GM11168 (cell line): ENCODE measurements at regions not wholly inside any gene's neighbourhood (a gene's known extent, or its start where the extent isn't known, plus 50 kb on each side); places are given as distances from the start of the nearest gene placed in this dataset.

ENCODE experiments used
- in situ Hi-C: fragments of 300-500 bp; cut with MboI; formaldehyde crosslinking; loops from one replicate; pipeline ENCODE4 v1.12.0; 2022; ENCODE audit warnings: low sequenced_read_pairs; ENCODE audit not compliant: unreplicated experiment

DNA sequence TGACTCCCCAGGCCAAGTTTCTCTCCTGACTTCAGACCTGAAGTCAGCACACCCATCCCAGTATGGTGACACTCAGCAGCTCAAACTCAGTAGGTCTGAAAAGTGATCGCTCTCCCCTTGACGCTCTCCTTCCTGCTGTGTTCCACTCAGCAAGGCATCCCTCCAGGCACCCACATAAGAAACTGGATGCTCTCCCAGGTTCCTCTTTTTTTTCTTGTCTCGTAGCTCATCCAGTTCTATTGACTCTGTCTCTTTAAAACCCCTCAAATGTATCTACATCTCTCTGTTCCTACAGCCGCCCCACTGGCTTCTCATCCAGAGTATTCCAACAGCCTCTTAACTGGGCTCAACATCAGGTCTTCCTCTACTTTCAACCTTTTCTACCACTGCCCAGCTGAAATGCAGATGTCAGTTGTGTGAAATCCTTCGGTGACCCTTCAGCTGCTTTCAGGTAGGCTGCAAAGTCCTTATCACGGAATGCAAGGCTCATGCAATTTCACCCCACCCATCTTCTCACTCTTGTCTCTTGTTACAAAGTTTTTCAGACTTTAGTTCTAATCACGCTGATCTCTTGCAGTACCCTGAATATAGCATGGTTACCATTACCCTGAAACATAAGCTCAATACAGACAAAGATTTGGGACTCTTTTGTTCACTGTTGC, 286.2 kb upstream of the POU3F1 start:
- in situ Hi-C loops = no loop called here

DNA sequence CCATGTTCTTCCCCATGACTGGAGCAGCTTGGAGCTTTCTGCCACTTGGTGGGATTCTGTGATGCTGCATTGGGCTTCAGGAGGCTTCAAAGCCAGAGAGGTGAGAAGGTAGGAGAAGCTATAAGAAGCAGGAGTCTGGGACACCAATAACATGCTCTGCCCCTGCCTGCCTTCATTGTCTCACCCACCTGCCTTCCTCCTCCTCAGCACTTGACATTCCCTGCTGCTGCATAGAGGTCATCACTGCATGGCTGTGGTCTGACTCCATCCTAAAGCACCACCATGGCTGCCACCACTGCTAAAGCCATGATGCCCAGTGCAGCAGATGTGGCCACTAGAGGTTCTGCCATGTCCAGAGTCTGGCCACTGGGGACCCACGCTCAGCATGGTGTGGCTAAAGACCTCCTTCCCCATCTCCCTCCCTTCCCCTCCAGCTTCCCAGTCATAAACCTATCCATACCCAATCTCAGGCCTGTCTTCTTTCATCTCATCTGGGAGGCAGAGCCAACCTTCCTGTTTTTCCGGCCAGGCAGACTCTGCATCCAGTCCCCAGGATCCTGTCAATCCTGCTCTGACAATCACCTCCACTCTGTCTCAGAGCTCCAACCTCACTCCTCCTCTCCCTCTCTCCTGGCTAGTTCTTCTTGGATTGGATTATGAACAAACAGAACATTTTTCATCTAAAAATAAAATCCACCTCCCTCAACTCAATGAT, 285.1 kb upstream of the POU3F1 start:
- in situ Hi-C loops = no loop called here

DNA sequence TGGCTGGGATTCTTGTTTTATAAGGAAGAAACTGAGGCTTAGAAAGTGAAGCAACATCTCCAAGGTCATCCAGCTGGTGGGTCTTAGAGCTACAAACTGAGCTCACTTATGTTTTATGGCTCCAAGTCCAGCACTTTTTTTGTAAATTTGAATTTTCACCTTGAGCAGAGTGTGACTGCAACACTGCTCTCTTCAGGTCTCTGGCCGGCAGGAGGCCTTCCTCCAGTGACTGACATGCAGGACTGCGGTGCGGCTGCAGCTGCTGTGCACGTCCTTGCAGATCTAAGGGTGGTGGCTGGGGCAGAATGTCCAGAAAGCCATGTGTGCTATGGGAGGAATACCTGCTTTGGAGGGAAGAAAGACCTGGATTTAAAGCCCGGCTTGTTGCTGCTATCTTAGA, 284.2 kb upstream of the POU3F1 start:
- in situ Hi-C loops = no loop called here

DNA sequence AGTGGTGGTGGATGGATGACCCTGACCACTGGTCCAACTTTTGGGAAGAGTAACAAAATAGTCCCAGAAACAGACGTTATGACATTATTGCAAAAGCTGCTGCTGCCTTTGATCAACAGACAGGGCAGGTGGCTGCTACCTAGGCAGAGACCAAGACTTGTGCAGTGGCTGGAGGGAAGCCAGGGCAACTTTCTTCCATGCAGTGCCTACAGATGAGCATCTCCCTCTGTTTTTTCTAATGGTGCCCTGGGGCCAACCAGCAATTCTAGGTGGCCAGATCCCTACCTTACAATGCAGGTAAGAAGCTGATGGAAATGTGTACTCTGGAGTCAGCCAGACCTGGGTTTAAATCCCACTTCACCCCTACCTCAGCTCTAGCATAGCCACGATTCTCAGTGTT, 283.1 kb upstream of the POU3F1 start:
- in situ Hi-C loops = no loop called here

DNA sequence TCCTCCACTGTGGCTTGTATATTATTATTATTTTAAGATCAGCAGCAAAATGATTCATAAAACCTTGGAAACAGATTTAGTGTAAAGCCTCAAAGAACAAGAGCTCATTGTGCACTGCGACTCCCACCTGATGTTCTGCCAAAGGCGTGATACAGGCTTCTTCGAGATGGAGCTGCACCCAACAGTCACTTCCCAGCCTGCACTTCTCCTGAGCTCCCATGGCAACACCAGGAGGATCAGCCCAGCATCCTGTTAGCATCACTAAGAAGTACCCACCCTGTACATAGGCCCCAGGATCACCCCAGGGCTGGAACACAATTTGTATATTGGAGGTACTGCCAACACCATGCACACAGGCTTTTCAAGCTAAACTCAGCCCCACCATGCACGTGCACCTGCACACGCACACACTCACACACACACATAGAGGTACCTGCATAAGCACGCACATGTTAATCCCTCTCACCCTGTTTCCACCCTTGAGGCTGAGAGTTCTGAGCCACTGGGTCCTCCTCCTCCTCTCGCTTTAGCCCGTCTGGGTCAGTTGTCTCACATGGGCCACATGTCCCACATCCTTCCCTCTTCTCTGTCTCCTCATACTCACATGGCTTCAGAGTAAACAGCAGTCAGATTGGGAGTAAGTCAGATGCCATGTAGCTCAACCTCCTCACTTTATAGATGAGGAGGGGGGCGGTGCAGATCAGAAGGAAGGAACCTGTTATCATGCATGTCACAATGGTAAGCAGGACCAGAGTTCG, 281.9 kb upstream of the POU3F1 start:
- in situ Hi-C loops = no loop called here

DNA sequence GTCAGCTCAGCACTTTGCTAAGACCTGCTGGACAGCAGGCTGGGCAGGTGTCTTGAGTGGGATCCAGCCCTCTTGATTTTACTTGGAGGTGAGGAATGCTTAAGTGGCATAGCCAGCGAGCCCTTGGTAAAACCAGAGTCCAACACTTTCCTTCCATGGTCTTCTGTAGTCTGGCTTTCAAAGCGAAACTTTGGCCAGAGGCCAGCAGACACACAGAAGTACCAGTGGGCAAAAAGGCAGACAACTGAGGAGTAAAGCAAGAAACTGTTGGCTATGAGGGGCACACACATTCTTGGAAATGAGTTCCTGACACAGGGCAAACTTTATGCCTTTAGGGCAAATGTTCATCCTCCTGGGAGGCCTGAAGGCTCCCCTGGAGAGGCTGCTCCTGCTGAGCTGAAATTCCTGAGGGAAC, 281.0 kb upstream of the POU3F1 start:
- in situ Hi-C loops = no loop called here

DNA sequence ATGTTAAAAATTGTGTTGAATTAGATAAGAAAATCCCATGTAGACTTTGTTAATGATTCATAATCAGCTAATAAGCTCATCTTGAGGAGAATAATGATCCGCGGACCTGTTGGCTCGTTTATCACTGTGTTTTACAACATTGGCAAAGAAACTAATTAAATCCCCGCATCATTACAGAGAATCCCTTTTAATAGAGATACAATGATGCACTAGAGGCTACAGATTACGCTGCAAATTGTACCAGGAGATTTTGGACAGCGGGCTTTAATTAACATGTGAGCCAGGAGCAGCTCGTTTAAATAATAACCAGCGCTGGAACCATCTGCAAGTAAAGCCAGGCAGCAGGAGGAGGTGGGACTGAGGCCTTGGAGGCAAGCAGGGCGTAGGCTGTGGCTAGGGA, 280.3 kb upstream of the POU3F1 start:
- in situ Hi-C loops = no loop called here

DNA sequence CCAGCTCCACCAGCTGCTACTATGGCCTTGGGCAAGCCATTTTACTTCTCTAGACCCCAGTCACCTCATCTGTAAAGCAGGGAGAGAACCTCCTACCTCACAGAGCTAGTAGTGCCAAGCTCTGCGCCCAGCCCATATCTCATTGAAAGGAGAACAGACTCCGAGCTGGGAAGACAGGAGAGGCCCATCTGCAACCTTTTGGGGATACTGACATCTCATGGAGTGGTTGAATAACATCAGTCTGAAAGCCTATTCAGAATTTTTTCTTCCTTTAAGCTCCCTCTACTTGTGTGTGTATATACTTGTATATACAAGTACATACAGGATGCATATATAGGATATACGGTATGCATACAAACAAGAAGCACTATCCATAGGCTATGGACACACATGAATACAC, 279.5 kb upstream of the POU3F1 start:
- in situ Hi-C loops = no loop called here

DNA sequence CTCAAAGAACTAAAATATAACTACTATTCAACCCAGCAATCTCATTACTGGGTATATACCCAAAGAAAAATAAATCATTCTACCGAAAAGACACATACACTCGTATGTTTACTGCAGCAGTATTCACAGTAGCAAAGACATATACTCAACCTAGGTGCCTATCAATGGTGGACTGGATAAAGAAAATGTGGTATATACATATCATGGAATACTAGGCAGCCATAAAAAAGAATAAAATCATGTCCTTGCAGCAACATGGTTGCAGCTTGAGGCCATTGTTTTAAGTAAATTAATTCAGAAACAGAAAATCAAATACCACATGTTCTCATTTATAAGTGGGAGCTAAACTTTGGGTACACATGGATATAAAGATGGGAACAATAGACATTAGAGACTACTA, 266.2 kb upstream of the POU3F1 start:
- in situ Hi-C loops = no loop called here

DNA sequence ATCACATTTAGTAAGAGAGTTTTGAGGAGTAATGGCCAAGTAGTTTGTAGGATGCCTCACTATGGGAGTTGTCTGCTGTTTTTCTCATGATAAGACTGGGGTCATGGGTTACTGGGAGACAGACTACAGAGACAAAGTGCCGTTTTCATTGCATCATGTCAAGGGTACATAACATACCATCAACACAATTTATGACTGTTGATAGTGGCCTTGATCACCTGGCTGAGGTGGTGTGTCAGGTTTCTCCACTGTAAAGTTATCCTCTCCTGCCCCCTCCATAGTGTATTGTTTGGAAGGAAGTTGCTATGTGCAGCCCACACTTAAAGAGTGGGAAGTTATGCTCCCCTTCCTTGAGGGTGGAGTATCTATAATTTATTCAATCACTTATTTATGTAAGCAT, 263.5 kb upstream of the POU3F1 start:
- in situ Hi-C loops = no loop called here

DNA sequence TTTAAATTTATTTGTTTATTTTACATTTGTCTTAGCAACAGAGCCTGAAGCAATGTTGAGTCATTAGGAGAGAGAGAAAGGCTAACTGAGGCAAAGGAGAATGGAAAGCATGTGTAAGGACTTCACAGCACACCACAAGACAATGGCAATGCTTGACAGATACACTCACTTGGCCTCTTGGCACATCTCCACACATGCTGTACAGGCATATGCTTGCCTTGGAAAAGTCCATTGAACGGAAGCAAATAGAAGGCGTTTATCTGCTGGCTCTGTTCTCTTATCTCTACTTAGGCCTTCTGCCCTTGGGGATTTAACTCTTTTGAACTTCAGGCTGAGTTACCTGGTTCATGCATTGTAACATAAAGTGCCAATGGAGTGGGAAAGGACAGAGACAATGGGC, 262.2 kb upstream of the POU3F1 start:
- in situ Hi-C loops = no loop called here

DNA sequence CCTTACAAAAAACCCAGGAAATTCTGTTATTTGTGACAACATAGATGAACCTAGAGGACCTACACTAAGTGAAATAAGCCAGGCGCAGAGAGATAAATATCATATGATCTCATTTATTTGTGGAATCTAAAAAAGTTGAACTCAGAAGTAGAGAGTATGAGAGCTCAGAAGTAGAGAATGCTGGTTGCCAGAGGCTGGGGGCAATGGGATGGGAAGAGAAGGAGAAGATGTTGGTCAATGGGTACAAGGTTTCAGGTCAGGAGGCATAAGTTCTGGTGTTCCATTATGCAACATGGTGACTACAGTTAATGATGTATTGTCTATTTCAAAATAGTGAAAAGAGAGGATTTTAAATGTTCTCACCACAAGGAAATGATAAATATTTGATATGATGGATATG, 259.1 kb upstream of the POU3F1 start:
- in situ Hi-C loops = no loop called here

DNA sequence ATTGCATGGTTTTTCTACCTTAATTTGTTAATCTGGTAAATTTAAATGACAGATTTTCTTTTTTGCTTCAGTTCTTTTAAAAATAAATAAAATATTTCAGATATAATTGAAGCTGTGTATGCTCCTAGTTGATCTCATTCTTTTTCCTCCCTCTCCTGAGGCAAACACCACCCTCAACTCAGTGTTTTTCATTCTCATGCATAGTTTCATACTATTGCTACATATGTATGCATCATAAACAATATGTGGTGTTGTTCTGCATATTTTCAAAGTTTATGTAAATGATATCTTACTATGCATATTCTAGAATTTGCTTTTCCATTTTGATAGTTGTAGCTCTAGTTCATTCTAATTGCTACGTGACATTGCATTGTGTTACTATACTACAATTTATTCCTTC, 257.2 kb upstream of the POU3F1 start:
- in situ Hi-C loops = no loop called here

DNA sequence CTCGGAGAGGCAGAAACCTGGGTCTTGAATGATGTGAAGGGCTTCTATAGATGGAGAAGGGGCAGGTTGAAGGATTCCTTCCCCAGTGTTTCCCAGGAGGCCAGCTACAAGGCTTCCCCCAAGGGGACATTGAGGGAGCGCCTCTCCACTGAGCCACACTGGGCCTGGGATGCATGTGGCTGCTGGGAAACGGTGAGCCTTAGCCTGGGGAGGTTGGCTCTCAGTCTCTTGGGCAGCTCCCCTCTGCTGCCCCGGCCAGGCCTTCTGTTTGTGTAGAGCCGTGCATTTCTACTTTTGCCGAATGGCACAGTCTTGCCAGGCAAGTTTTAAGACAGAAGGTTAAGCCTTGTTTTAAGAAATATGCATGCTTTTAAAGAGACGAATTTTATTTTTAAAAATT, 254.4 kb upstream of the POU3F1 start:
- in situ Hi-C loops = no loop called here

DNA sequence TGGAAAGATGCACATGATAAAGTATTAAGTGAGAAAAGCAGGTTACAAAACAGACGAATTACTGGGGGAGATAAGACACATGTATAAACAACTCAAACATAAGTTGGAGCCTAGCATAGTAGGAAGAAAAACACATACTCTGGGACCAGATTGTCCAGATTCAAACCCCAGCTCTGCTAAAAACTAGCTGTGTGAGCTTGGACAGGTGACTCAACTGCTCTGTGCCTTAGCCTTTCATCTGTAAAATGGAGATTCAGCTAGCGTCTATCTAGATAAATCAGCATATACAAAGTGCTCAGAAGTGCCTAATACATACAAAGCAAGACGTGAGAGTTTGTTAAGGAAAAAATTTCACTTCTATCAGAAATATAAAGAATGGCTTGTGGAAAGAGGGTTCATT, 254.0 kb upstream of the POU3F1 start:
- in situ Hi-C loops = no loop called here

DNA sequence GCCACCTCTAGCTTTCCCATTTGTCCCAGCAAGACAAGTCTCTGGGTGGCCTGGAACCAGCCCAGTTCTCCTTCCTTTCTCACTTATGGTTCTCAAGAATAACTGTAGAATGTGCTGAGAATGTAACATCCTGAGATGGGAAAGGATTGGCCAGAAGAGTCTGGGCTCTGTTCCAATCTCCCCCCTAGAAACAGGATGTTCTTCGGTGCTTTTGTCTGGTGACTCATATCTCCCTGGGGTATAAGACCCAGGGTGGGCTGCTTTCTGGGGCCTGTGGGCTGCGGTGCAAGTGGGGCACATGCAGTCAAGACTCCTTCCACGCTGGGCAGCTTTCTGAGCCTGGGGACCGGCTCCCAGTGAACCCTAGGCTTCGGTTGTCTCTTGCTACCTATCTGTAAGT, 251.2 kb upstream of the POU3F1 start:
- in situ Hi-C loops = no loop called here

DNA sequence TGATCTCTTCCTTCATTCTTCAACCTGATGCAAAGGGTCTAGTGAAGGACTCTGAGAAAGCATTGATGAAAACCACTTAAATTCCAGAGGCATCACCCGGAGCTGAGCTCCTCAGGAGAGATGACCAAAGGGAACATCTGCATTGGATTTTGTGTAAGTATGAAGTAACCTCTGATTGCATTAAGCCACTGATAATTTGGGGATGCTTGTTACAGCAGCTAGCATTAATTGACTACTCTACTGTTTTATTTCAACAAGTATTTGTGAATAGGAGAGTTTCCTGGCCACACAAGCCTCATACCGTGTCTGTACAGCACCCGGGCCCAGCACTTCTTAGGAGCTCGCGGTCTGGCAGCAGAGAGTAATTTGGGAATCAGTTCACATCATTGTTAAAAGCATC, 250.7 kb upstream of the POU3F1 start:
- in situ Hi-C loops = no loop called here

DNA sequence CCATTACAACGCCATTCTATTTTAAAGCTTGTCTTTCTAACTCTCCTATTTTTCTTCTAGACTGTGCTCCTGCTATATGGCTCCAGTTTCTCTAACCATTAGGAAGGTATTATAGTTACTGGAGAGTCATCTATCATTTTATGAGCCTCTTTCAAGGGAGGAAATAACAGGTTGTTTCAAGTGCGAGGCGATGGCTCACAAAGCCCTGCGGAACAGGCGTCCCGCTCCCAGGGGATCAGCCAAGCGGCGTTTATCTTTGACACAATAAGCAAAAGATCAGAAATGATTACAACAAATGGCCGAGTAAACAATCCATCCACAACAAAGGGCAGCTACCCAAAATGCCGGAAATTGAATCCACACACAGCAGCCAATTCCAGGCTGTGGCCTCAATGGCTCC, 249.5 kb upstream of the POU3F1 start:
- in situ Hi-C loops = no loop called here

DNA sequence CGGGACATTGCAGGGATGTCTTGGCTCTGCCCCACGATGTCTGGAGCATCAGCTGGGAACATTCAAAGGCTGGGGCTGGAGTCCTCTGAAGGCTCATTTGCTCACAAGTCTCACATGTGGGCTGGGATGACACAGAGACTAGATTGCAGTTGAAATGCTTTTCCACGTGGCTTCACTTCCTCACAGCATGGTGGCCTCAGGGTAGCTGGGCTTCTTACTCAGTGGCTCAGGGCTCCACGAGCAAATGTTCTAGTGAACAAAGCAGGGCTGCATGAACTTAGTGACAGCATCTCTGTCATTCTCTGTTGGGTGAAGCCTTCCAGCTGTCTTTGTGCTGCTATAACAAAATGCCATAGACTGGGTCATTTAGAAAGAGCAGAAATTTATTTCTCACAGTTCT, 247.0 kb upstream of the POU3F1 start:
- in situ Hi-C loops = no loop called here

DNA sequence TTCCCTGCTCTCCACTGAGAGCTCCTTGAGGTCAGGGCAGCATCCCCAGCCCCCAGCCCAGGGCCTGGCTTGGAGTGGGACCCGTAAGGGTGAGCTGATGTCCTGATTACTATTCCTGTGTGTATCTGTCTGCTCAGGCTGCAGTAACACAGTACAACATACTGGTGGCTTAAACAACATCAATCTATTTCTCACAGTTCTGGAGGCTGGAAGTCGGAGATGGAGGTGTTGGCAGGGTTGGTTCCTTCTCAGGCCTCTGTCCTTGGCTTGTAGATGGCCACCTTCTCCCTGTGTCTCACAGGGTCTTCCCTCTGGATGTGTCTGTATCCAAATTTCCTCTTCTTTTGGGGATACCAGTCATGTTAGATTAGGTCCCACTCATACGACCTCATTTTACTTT, 246.4 kb upstream of the POU3F1 start:
- in situ Hi-C loops = no loop called here

DNA sequence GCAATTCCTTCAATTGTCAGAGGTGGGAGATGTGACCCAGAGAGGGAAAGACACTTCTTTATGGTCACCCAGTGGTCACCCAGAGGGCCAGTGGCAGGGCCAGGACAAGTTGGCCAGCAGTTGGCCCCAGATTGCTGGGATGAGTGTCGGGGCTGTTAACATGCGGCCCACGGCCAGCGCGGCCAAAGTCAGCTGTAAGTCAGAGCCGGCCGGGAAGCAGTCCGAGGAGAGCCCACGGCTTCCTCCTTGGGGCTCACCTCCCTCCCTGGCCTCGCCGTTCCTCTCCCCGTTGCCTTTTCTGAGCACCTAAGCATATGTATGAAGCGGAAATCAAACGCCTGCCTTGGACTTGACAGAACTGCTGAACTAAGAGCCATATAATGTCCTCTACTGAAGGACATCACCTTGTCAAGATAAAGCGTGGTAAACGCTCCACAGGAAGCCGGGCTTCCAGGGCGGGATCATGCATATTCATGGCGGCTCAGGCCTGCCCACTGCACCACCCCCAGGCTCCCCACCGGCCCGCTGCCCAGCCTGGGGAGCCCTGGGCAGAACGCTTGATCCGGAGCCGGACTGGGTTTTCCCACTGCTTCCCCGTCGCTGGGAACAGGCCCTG, 245.4 kb upstream of the POU3F1 start:
- in situ Hi-C loops = no loop called here
